HG02884 (cell line): ENCODE measurements at regions not wholly inside any gene's neighbourhood (a gene's known extent, or its start where the extent isn't known, plus 50 kb on each side); places are given as distances from the start of the nearest gene placed in this dataset.
"Not testable (repeated sequence)": the region's sequence is repeated elsewhere in the genome, so short reads cannot be mapped to it uniquely, and the experiment has no call there.

Source experiments
- ATAC-seq: cut with Tn5 transposase; IDR thresholded peaks from one replicate; pipeline ENCODE4 v1.9.1; 2021; ENCODE audit warnings: mild to moderate bottlenecking, moderate library complexity; ENCODE audit not compliant: unreplicated experiment

DNA sequence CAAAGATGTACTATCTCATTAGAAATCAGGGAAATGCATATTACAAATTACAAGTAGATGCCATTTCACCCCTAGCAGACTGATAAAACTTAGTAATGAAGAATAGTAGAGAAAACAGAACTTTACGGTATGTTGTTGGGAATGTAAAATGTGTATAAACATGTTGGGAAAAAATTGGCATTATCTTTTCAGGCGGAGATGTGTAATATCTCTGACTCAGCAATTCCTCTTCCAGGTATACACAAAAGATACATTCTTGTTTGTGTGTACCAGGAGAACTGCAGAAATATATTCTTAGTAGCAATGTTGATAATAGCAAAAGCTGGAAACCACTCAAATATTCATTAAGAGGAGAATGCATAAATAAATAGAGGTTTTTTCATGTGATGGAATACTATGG is 204.5 kb downstream of the LPIN1 start:
- ATAC-seq: no peak

DNA sequence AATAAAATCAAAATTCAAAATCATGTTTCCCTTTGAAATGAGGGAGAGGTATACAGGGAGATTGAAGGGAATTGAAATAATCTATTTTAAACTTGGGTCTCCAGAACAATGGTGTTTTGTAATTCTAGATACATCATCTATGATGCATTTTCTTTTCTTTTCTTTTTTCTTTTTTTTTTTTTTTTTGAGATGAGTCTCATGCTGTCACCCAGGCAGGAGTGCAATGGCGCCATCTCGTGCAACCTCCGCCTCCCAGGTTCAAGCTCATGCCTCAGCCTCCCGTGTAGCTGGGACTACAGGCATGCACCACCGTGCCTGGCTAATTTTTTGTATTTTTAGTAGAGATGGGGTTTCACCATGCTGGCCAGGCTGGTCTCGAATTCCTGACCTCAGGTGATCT is 205.1 kb downstream of the LPIN1 start:
- not testable (repeated sequence) for ATAC-seq

DNA sequence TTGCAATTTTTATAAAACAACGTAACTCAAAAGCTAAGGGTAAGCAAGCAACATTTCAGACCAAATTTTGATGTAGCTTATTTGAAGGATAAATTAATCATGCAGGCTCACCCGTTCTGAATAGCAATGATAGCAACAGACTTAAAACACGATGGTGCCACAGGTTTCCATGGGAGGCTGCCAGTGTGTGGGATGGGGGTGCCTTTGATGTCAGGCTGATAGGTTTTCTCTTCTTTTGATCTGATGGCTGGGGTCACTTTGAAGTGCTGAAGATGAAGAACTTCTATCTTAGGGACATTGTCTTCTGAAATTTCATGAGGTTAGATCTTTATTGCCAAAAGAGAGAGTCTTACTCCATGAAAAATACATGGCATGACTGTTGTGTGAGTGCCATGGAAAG is 206.8 kb downstream of the LPIN1 start:
- no peak for ATAC-seq

GRCh38 chr2:11955314-11955713 is 208.9 kb downstream of the LPIN1 start:
- ATAC-seq: no peak

DNA sequence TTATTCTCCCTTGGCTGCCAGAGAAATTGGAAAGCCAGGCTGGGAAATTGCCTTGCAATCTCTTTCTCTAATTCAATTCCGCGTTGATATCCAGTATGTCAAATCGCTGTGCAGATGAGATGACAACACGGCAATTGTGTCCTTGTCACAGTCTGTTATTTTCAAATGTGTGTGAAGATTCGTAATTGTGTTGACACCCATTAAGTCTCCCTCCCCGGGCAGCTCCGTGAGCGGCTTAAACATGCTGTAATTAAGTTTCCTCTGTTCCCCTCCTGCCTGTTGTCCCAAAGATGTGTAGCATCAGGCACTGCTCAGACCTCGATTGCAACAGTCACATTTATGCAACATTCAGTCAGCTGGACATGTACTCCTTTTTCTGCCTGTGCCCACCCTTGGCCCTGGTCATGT is 209.5 kb downstream of the LPIN1 start:
- no peak for ATAC-seq

DNA sequence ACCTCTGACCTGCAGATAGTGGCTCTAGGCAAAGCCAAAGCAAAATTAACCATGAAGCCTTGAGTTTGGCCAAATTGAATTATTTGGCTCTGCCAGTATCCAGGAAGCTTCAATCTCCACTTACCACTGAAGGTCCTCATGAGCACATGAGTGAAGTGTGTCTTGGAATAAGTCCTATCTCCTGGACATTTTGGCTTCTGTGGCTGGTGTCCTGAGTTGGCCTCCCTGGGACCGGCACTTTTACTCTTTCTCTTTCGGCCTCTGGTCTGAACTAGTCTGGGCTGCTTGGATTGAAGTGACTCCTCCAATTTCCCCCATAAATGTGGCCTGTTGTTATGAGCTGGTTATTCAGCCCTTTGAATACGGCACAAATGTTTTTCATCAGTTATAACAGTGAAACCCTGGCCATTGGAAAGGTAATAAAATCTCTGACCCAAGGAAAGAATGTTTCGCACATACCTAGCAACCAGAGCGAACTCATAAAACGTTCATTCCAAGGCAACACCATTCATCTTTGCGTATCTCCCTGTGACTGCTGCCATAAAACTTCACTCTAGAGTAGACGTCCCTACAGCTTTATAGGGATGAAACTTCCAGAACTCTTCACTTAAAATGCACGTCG is 216.4 kb downstream of the LPIN1 start:
- ATAC-seq: no peak

GRCh38 chr2:11963966-11964365 is 217.5 kb downstream of the LPIN1 start:
- no peak for ATAC-seq

DNA sequence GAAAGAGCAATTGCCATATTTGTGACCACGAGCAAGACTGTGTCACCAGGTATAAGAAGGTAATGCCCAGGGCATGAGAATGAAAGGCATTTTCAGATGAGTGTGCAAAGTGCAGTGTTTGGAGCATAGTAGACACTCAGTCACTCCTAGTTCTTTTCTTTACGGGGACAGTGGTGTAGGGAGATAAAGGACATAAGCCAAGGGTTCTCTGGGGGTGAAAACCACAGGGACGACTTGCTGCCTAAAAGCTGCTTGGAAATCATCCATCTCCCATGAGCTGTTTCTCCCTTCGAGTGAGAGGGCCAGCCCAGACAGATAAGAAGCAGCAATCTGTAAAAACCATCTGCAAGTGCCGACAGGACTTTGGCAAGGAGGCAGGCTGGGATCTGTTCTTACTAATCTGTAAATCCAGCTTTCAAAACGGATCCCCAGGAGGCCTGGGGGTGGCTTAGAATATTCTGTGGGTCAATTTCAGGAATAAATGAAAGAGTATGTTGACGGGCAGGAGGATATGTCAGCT is 221.6 kb downstream of the LPIN1 start:
- ATAC-seq: no peak

DNA sequence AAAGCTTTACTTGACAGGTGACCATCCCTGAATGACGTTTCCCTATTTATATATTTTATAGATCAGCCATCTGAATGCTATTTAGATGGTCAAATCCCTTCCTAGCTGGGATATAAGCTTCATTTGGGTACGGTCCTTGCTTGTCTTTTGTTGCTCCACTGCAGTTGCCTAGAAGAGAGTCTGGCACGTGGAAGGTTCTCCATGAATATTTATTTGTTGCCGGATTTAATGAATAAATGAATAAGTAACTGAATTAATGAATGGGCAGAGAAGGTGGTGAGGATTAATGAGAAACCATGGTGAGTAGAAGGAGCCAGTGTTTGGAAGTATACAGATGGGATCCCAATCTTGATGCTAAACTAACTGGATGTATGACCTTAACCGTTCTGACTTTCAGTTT is 222.1 kb downstream of the LPIN1 start:
- ATAC-seq: no peak

DNA sequence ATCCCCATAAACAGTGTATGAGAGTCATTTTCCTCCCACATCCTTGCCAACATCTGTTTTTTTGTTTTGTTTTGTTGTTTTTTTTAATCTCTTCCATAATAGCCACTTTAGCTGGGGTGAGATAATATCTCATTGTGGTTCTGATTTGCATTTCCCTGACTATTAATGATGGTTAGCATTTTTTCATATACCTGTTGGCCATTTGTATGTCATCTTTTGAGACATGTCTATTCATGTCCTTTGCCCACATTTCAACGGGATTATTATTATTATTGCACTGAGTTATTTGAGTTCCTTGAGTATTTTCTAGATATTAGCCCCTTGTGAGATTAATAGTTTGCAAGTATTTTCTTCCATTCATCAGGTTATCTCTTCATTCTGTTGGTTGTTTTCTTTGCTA is 223.3 kb downstream of the LPIN1 start:
- no peak for ATAC-seq

- no peak for ATAC-seq
Observed at GRCh38 chr2:11974573-11974972, 228.1 kb downstream of the LPIN1 start.

DNA sequence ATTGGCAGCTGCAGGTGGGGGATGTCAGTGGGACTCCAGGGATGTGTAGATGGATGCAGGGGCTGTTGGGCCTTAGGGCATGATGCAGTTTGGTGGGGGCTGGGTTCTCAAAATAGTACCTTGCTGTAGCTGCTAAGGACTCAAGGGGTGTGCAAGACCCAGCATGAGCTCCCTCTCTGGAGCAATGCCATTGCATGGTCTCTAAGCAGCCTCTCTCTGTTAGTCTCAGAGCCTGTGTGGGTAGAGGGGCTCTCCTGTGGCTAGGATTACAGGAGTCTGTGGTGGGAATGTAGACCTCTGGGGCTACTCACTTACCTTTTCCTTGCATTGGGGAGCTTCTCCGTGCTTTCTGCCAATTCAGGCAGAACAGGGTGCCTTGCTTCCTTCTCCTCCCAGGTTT is 228.9 kb downstream of the LPIN1 start:
- ATAC-seq: no peak

DNA sequence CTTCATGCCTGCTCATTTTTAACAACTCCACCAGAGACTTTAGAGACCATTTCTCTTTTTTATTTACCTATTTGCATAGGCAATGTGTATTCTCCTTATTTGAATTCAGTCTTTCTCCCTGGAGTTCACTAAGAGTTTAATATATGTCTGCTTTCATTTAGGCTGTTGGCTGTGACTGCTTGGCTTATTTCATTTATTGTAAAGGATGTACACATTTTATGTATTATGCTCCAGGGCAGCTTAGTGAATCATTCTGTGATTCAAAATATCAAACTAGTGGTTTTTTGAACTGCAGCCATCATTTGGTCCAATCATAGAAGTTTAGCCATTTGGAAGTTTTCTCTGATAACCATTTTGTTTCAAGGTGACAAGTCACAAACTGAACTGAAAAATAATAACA is 229.6 kb downstream of the LPIN1 start:
- no peak for ATAC-seq

DNA sequence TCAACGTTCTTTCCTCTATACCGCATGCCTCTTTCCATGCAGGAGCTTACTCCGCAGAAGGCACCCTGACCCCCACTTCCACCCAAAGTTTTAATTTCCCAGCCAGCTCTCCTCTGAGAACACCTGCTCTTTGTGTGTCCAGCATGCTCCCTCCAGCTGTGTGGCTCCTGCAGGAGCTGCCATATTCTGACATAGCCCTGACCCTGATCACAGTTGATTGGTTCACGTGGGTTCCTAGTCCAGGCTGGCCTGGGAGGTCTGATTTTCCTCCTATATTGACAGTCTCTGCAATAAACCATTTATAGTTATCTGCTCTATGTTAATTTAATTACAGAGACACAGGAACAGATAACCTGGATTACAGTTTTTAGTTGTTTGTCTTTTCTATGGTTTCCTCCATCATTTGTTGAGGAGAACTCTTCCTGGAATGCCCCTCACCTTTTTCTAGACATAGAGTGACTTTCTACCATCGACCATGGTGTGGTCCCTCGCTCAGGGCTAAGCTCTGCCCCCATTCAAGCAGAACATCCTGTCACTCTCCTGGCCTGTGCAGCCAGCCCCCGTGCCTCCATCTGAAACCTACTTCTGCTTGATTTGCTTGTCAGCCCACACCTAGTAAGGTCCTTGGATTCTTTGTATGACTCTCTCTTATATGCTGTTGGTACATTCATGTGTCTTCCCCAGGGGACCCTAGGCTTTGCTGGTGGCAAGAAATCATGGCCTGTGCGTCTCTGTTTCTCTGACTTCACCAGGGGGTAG is 231.5 kb downstream of the LPIN1 start:
- ATAC-seq: peak; percentile 75

- no peak for ATAC-seq
Observed at GRCh38 chr2:11980809-11981208, 234.4 kb downstream of the LPIN1 start.

- no peak for ATAC-seq
Observed at GRCh38 chr2:11983401-11983800, 237.0 kb downstream of the LPIN1 start.

DNA sequence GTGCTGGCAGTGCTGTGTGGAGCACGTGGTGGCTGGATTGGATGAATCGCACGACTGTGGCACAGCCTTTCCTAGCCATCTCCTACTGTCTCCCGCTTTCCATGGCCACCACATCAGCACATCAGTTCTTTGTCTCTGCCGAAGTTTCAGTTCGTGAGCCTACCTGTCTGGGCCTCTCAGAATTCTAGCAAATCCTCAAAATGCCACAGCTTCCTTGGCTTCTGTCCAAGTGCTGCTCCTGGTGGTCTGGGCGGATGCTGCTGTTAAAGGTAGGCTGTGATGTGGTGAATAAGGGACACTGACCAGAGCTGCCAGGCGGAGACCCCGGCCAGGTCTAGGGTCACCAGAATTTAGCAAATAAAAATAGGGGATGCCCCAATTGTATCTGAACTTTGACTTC is 237.4 kb downstream of the LPIN1 start:
- ATAC-seq: no peak

- ATAC-seq: no peak
Observed at GRCh38 chr2:11984316-11985158, 238.1 kb downstream of the LPIN1 start.

DNA sequence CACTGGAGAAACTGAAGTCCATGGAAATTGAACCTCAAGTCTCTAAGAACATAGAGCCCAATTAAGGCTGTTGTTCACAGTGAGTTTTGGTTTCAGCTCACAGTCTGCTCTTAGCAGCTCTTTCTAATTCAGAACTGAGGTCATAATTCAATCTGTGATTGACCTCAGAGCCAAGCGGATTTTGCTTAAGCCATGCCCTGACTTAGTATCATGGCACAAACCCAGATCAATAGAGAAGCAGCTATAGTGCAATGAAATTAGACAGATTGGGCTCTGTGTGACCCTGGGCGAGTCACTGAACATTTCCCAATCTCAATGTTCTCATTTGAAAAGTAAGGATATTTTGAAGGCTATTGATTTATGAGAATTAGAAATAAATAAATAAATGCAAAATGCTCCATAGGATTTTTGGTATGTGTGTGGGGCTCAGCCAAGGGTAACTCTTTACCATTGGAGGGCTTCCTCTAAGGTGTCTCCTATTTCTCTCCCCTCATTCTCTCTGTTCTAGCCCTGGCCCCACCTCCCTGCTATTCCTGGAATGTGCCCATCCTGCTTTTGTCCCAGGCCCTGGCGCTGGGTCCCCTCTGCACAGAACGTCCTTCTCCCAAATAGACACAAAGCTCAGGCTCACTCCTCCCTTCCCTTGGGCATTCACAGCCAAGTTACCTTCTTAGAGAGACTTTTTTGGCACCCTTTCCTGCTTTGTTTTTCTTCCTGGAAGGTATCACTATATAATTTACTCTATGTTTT is 239.6 kb downstream of the LPIN1 start:
- ATAC-seq: no peak

- ATAC-seq: no peak
Observed at GRCh38 chr2:11987151-11987550, 240.7 kb downstream of the LPIN1 start.
